GM12891 (cell line): ENCODE measurements at regions not wholly inside any gene's neighbourhood (a gene's known extent, or its start where the extent isn't known, plus 50 kb on each side); places are given as distances from the start of the nearest gene placed in this dataset.

Source experiments
- POLR2A ChIP-seq: IDR thresholded peaks from 2 replicates; pipeline ENCODE4 v1.6.1; 2011; ENCODE audit warnings: low read depth, low read length, control low read depth
- POLR2AphosphoS5 ChIP-seq: IDR thresholded peaks from 2 replicates; pipeline ENCODE4 v1.6.1; 2011; ENCODE audit warnings: low read depth, low read length, control low read depth
- TAF1 ChIP-seq: IDR thresholded peaks from 2 replicates; pipeline ENCODE4 v1.6.1; 2011; ENCODE audit warnings: low read depth, low read length, control low read depth

DNA sequence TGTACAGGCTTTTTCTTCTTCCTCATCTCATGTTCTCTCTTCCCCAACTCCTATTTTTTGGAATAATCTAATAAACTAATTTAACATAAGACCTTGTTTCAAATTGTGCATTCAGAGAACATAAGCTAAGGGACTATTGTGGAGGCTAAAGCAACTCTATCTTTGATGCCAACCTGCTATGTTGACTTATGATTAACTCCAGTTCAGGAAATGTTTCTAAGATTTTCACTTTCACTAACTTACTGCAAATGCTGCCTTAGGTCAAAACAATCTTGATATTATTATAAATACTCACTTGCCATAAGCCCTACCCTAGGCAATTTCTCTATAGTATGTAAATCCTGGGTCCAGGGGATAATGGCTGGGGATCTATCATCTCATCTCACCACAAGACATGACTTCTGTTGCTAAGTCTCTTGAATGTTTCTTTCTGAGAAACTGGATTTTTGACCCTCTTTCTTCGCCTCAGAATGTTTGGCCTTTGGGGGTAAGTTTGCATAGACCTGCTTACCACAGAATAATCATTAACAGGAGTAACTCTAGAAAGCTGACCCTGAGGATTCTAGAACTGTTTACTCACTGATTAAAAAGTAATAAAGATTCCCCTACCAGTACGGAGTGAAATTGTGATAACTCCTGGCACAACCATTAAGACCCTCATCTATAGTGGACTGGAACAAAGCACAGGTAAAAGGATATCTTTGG is 768.1 kb downstream of the GBE1 start:
- TF ChIP-seq POLR2AphosphoS5 (no peak), POLR2A (no peak), TAF1 (no peak)
